HEK293 (cell line): ENCODE measurements at regions not wholly inside any gene's neighbourhood (a gene's known extent, or its start where the extent isn't known, plus 50 kb on each side); places are given as distances from the start of the nearest gene placed in this dataset.

ENCODE experiments used
- MEIS1 ChIP-seq: sonication (generic); formaldehyde crosslinking; IDR thresholded peaks from 2 replicates; pipeline ENCODE4 v1.8.1; 2022; ENCODE audit warnings: missing genetic modification reagents, mild to moderate bottlenecking, borderline replicate concordance
- SETDB1 ChIP-seq: IDR thresholded peaks from one replicate; pipeline ENCODE4 v1.6.1; 2017; ENCODE audit warnings: mild to moderate bottlenecking, low read length, moderate library complexity, mixed read lengths; ENCODE audit not compliant: insufficient read length
- ZNF138 ChIP-seq: fragments of 450-650 bp; formaldehyde crosslinking; IDR thresholded peaks from 2 replicates; pipeline ENCODE4 v1.5.1; 2016; ENCODE audit warnings: missing biosample characterization, missing genetic modification characterization, borderline replicate concordance
- ZNF146 ChIP-seq: fragments of 450-650 bp; formaldehyde crosslinking; IDR thresholded peaks from 2 replicates; pipeline ENCODE4 v1.5.1; 2016; ENCODE audit warnings: missing biosample characterization, missing genetic modification characterization
- ZNF175 ChIP-seq: fragments of 450-650 bp; formaldehyde crosslinking; IDR thresholded peaks from 2 replicates; pipeline ENCODE4 v1.5.1; 2016; ENCODE audit warnings: missing biosample characterization, missing genetic modification characterization
- ZNF274 ChIP-seq, 2 experiments: fragments of 200-500 bp in 1 of 2; fragments of 450-650 bp in 1 of 2; sonication (Bioruptor generic) in 1 of 2; formaldehyde crosslinking in 1 of 2; IDR thresholded peaks; 2 replicates each; pipeline versions ENCODE4 v1.5.1 to v1.6.1; 2014 to 2016; ENCODE audit warnings: borderline replicate concordance in 1 of 2, inconsistent platforms in 1 of 2, low read length in 1 of 2, missing biosample characterization in 1 of 2, missing genetic modification characterization in 1 of 2
- ZNF629 ChIP-seq: fragments of 450-650 bp; formaldehyde crosslinking; IDR thresholded peaks from 2 replicates; pipeline ENCODE4 v1.5.1; 2017; ENCODE audit warnings: missing biosample characterization, missing genetic modification characterization
- ZNF785 ChIP-seq: fragments of 450-650 bp; formaldehyde crosslinking; IDR thresholded peaks from 2 replicates; pipeline ENCODE4 v1.5.1; 2016; ENCODE audit warnings: missing biosample characterization, missing genetic modification characterization
- TF ChIP-seq, protein P1 (sequence below): fragments of 450-650 bp; formaldehyde crosslinking; IDR thresholded peaks from 2 replicates; pipeline ENCODE4 v1.5.1; 2016; ENCODE audit warnings: missing biosample characterization, missing genetic modification characterization
- TF ChIP-seq, protein P2 (sequence below): fragments of 450-650 bp; formaldehyde crosslinking; IDR thresholded peaks from 2 replicates; pipeline ENCODE4 v1.5.1; 2017; ENCODE audit warnings: missing biosample characterization, missing genetic modification characterization
- TF ChIP-seq, protein P3 (sequence below): fragments of 450-650 bp; formaldehyde crosslinking; IDR thresholded peaks from 2 replicates; pipeline ENCODE4 v1.5.1; 2016; ENCODE audit warnings: missing biosample characterization, missing genetic modification characterization
- TF ChIP-seq, protein P4 (sequence below): fragments of 450-650 bp; formaldehyde crosslinking; IDR thresholded peaks from 2 replicates; pipeline ENCODE4 v1.5.1; 2017; ENCODE audit warnings: missing biosample characterization, missing genetic modification characterization

DNA sequence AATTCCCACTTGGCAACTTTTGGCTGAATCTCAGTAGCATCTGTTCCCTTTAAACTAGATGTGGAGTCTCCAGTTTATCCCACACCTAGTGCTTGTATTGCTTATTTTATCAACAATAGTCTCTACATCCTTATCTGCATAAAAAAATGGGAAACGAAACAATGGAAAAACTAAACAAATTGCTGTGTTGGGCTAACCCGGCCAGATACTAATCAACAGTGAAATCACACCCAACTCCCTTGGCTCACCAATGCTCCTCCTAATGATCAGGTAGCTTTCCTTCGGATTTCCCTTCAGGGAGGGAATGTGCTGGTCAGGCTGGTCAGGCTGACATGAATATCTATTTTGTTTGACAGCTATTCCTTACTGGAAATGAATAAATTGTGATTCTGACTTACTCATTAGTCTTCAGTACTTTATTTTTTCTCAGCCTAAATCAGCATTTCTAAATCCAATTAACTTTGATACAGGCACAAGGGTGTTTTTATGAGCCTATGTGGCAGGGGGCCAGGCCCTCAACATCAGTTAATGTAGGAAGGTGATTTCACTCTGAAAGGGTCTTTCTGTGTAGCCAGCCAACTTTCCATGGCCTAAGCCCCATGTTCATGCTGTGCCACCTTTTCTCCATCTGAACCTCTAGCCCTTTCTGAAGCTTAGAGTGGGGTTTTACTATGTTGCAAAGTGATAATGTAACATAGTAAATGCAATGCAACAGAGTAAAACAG, 170.5 kb upstream of the NPSR1 start:
- TF ChIP-seq, protein P1, sequence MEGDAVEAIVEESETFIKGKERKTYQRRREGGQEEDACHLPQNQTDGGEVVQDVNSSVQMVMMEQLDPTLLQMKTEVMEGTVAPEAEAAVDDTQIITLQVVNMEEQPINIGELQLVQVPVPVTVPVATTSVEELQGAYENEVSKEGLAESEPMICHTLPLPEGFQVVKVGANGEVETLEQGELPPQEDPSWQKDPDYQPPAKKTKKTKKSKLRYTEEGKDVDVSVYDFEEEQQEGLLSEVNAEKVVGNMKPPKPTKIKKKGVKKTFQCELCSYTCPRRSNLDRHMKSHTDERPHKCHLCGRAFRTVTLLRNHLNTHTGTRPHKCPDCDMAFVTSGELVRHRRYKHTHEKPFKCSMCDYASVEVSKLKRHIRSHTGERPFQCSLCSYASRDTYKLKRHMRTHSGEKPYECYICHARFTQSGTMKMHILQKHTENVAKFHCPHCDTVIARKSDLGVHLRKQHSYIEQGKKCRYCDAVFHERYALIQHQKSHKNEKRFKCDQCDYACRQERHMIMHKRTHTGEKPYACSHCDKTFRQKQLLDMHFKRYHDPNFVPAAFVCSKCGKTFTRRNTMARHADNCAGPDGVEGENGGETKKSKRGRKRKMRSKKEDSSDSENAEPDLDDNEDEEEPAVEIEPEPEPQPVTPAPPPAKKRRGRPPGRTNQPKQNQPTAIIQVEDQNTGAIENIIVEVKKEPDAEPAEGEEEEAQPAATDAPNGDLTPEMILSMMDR (tag by site-specific recombination), result no peak
- no peak for TF ChIP-seq ZNF274 (IDR thresholded peaks at IDR 0.05; ENCODE audit: low read length)
- no peak for TF ChIP-seq ZNF274 (tag by site-specific recombination; IDR thresholded peaks at IDR 0.05; ENCODE audit: borderline replicate concordance)
- TF ChIP-seq ZNF175 (tag by site-specific recombination), result no peak
- TF ChIP-seq SETDB1, result no peak
- no peak for TF ChIP-seq ZNF146 (tag by site-specific recombination)
- TF ChIP-seq MEIS1 (CRISPR knock-in tag), result no peak
- no peak for TF ChIP-seq ZNF138
- TF ChIP-seq ZNF629 (tag by site-specific recombination), result no peak
- no peak for TF ChIP-seq ZNF785 (tag by site-specific recombination)
- TF ChIP-seq, protein P2, sequence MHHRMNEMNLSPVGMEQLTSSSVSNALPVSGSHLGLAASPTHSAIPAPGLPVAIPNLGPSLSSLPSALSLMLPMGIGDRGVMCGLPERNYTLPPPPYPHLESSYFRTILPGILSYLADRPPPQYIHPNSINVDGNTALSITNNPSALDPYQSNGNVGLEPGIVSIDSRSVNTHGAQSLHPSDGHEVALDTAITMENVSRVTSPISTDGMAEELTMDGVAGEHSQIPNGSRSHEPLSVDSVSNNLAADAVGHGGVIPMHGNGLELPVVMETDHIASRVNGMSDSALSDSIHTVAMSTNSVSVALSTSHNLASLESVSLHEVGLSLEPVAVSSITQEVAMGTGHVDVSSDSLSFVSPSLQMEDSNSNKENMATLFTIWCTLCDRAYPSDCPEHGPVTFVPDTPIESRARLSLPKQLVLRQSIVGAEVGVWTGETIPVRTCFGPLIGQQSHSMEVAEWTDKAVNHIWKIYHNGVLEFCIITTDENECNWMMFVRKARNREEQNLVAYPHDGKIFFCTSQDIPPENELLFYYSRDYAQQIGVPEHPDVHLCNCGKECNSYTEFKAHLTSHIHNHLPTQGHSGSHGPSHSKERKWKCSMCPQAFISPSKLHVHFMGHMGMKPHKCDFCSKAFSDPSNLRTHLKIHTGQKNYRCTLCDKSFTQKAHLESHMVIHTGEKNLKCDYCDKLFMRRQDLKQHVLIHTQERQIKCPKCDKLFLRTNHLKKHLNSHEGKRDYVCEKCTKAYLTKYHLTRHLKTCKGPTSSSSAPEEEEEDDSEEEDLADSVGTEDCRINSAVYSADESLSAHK (tag by site-specific recombination), result no peak
- TF ChIP-seq, protein P3, sequence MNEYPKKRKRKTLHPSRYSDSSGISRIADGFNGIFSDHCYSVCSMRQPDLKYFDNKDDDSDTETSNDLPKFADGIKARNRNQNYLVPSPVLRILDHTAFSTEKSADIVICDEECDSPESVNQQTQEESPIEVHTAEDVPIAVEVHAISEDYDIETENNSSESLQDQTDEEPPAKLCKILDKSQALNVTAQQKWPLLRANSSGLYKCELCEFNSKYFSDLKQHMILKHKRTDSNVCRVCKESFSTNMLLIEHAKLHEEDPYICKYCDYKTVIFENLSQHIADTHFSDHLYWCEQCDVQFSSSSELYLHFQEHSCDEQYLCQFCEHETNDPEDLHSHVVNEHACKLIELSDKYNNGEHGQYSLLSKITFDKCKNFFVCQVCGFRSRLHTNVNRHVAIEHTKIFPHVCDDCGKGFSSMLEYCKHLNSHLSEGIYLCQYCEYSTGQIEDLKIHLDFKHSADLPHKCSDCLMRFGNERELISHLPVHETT (tag by site-specific recombination), result no peak
- TF ChIP-seq, protein P4, sequence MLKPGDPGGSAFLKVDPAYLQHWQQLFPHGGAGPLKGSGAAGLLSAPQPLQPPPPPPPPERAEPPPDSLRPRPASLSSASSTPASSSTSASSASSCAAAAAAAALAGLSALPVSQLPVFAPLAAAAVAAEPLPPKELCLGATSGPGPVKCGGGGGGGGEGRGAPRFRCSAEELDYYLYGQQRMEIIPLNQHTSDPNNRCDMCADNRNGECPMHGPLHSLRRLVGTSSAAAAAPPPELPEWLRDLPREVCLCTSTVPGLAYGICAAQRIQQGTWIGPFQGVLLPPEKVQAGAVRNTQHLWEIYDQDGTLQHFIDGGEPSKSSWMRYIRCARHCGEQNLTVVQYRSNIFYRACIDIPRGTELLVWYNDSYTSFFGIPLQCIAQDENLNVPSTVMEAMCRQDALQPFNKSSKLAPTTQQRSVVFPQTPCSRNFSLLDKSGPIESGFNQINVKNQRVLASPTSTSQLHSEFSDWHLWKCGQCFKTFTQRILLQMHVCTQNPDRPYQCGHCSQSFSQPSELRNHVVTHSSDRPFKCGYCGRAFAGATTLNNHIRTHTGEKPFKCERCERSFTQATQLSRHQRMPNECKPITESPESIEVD (tag by site-specific recombination), result no peak
